T-helper 1 cell treated with Interleukin-12 subunit alpha and Interleukin-12 subunit beta and Interleukin-4 antibody, amounts not matched to agents 30 μg/mL and 1 μg/mL, for 36 hours (primary cell): ENCODE measurements at regions not wholly inside any gene's neighbourhood (a gene's known extent, or its start where the extent isn't known, plus 50 kb on each side); places are given as distances from the start of the nearest gene placed in this dataset.

Source experiments
- H3K27ac Mint-ChIP-seq: one replicate; pipeline ENCODE4 v1.8.0; 2021; ENCODE audit warnings: mild to moderate bottlenecking, mixed read lengths
- H3K27me3 Mint-ChIP-seq: one replicate; pipeline ENCODE4 v1.8.0; 2021; ENCODE audit warnings: low read depth, mixed read lengths
- H3K36me3 Mint-ChIP-seq: one replicate; pipeline ENCODE4 v1.8.0; 2021; ENCODE audit warnings: low read depth, mixed read lengths
- H3K4me1 Mint-ChIP-seq: one replicate; pipeline ENCODE4 v1.8.0; 2021; ENCODE audit warnings: low read depth, mixed read lengths
- H3K4me3 Mint-ChIP-seq: one replicate; pipeline ENCODE4 v1.8.0; 2021; ENCODE audit warnings: mild to moderate bottlenecking, moderate library complexity, mixed read lengths
- H3K9me3 Mint-ChIP-seq: one replicate; pipeline ENCODE4 v1.8.0; 2021; ENCODE audit warnings: mixed read lengths

DNA sequence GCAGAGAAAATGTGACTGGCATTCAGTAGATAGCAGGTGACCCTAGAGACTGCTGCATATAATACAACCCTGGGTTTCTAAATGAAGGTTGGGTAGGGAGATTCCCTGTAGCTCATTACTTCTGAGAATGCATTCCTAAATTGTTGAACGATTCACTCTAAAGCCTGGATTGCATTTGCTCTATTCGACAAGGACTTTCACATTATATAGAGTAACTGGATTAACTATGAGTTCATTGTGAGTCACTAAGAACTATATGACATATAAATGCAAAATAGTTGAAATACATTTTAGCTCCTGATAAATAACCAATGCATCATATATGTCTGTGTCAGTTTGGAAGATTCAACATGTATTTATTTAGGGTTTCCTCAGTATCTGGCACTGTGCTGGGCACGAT is 294.7 kb upstream of the CCDC54 start:
- H3K9me3 Mint-ChIP-seq, result no peaks in the 10 kb centered on the region
- H3K36me3 Mint-ChIP-seq, result no peaks in the 10 kb centered on the region
- H3K27ac Mint-ChIP-seq, result no peak overlapping the region
- H3K27me3 Mint-ChIP-seq, result peaks cover 4% of the 10 kb centered on the region
- H3K4me1 Mint-ChIP-seq, result no peaks in the 10 kb centered on the region
- H3K4me3 Mint-ChIP-seq, result no peak overlapping the region

DNA sequence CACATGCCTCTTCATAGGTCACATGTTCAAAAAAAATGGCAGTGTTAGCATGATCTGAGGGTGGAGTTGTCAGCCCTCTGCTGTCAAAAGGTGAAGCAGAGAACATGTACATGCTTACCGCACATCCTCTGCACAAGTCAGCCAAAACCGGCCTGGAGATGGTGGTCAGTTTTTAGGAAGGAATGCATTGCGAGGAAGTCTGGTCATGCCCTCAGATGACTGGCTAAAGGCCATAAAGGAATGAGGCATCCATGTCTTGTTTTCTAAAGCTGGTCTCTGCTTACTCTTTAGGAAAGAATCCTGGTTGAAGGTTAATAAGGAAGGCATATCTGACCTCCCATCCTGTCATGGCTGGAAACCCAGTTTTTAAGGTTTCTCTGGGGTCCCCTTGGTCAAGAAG is 292.0 kb upstream of the CCDC54 start:
- no peak overlapping the region for H3K4me3 Mint-ChIP-seq
- no peaks in the 10 kb centered on the region for H3K36me3 Mint-ChIP-seq
- no peaks in the 10 kb centered on the region for H3K4me1 Mint-ChIP-seq
- H3K27ac Mint-ChIP-seq, result no peak overlapping the region
- H3K27me3 Mint-ChIP-seq, result peaks cover 4% of the 10 kb centered on the region
- no peaks in the 10 kb centered on the region for H3K9me3 Mint-ChIP-seq

DNA sequence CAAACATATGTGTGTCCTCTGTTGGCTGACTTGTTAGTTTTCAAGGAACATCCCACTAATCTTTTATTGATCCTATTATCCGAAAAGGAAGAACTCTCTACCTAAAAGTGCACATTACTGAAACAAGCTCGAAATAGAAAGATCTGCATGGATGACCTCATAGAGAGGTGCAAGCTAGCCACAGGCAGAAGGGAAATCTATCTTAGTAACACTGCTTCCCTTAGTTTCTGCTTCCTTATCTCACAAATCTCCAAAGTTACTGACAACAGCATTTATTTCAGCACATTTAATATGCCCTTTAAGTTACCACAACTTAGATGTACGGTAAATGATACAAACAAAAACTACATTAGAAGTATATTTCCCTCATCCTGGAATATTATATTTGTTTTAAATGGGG is 285.1 kb upstream of the CCDC54 start:
- H3K27me3 Mint-ChIP-seq, result peaks cover 4% of the 10 kb centered on the region
- H3K4me1 Mint-ChIP-seq, result no peaks in the 10 kb centered on the region
- H3K27ac Mint-ChIP-seq, result no peak overlapping the region
- no peaks in the 10 kb centered on the region for H3K36me3 Mint-ChIP-seq
- H3K4me3 Mint-ChIP-seq, result no peak overlapping the region
- no peaks in the 10 kb centered on the region for H3K9me3 Mint-ChIP-seq

DNA sequence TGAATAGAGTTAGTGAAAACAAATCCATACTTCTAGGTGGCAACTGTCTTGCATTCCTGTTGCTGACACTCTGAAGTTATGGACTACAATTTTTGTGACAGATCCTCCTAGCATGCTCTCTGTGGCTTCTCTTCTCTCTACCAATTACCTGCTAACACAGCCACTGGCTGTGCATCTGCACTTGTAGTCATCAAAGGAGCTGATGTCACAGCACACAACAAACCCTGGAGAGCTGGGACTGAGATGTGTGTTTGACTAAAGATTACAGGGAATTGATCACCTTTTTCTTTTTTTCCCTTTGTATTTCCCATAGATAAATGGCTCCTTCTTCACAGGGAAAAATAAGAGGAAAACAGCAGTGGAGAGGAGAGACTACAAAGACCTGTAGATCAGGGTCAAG is 278.4 kb upstream of the CCDC54 start:
- peaks cover 4% of the 10 kb centered on the region for H3K27me3 Mint-ChIP-seq
- H3K36me3 Mint-ChIP-seq, result no peaks in the 10 kb centered on the region
- no peaks in the 10 kb centered on the region for H3K4me1 Mint-ChIP-seq
- H3K9me3 Mint-ChIP-seq, result no peaks in the 10 kb centered on the region
- H3K27ac Mint-ChIP-seq, result no peak overlapping the region
- H3K4me3 Mint-ChIP-seq, result no peak overlapping the region

DNA sequence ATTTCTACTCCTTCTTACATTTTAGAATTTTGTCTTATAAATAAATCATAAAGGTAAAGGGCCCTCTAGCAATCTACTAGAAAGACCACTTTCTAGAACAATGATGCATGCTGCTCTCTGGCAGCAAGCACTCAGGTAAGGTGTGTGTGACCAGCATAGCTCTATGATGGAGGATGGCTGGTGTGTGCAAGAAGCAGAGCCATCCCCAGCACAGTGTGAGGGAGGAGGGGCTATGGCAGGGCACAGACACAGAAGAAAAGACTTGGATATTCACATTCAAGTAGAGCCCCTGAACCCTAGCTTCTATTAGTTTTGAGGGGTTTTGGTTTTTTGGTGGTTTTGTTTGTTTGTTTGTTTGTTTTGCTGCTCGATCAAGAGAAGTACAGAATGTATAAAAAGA is 277.1 kb upstream of the CCDC54 start:
- Mint-ChIP-seq H3K4me3 (no peak overlapping the region), H3K27me3 (peaks cover 4% of the 10 kb centered on the region), H3K4me1 (no peaks in the 10 kb centered on the region), H3K9me3 (peaks cover 2% of the 10 kb centered on the region), H3K36me3 (no peaks in the 10 kb centered on the region), H3K27ac (no peak overlapping the region)

DNA sequence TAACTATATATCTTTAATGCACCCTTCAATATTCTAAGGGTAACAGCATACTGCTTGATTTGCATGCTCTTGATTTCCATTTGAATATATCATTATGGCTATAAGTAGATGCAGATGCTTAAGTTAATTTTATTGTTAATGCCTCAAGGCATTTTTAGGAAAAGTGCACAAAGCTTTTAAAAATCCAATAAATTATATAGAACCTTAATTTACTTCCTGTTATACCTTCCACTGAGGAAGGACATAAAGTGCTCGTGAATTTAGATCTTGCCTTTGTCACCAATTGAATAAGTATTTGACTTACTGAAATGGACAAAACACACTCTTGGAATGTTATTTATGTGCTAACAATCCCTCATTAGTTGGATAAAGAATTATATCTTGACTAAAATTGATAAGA is 276.7 kb upstream of the CCDC54 start:
- Mint-ChIP-seq H3K27ac (no peak overlapping the region), H3K4me1 (no peaks in the 10 kb centered on the region), H3K36me3 (no peaks in the 10 kb centered on the region), H3K9me3 (peaks cover 6% of the 10 kb centered on the region), H3K4me3 (no peak overlapping the region), H3K27me3 (peaks cover 4% of the 10 kb centered on the region)

DNA sequence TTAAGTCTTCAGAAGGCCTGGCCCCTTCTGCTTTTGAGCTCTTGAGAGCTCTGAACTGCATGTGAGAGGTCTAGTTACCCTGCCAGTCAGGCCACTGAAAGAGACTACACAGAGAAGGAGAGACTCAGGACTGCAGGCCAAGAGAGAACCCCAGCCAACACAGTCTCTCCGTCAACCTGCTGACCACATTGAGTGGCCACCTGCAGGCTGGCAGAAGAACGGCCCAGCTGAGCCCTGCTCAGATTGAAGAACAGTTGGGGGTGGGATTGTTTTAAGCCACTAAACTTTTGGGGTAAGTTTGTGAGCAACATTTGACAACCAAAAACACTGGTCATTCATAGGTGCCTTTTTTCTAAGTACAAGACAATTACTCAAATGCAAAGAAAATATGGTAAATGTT is 273.5 kb upstream of the CCDC54 start:
- Mint-ChIP-seq H3K27me3 (no peaks in the 10 kb centered on the region), H3K9me3 (peaks cover 11% of the 10 kb centered on the region), H3K4me3 (no peak overlapping the region), H3K36me3 (no peaks in the 10 kb centered on the region), H3K4me1 (no peaks in the 10 kb centered on the region), H3K27ac (no peak overlapping the region)

DNA sequence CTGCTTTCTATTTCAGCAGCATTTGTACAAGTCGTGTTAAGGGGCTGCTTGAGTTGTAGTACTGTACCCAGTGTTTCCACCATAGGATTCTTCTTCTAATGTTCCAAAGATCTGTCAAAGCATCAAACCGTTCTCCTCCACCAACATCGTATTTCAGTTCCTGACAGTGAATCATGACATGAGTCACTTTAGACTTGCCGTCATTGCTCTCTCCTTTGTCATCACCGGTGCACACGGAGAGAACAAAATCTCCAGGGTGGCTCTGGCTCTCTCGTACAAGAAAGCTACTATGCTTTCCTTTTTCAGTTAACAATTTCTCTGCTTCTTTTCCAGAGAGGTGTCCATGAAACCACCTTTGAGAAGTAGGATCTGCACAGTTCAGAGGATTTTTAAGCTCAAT is 270.9 kb upstream of the CCDC54 start:
- no peaks in the 10 kb centered on the region for H3K36me3 Mint-ChIP-seq
- H3K4me1 Mint-ChIP-seq, result no peaks in the 10 kb centered on the region
- H3K9me3 Mint-ChIP-seq, result peaks cover 11% of the 10 kb centered on the region
- H3K27me3 Mint-ChIP-seq, result no peaks in the 10 kb centered on the region
- no peak overlapping the region for H3K27ac Mint-ChIP-seq
- H3K4me3 Mint-ChIP-seq, result no peak overlapping the region

DNA sequence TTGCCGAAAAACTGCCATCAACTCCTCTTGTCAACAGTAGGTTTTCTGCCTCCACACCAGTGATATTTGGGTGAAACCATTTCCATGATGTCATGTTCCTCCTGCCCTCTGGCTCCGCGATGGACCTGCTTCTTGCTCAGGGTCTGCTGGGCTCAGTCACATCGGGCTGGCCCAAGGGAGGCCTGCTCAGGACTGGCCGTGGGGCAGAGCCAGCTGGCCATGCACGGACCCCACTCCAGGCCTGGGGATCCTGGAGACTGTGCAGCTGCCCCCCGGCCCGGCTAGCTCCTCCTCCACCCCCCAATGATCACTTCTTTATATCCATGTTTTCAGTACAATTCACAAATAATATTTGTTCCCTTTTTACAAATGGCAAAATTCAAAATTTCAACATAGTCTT is 270.3 kb upstream of the CCDC54 start:
- Mint-ChIP-seq H3K36me3 (no peaks in the 10 kb centered on the region), H3K27ac (no peak overlapping the region), H3K4me1 (no peaks in the 10 kb centered on the region), H3K9me3 (peaks cover 11% of the 10 kb centered on the region), H3K27me3 (no peaks in the 10 kb centered on the region), H3K4me3 (no peak overlapping the region)

DNA sequence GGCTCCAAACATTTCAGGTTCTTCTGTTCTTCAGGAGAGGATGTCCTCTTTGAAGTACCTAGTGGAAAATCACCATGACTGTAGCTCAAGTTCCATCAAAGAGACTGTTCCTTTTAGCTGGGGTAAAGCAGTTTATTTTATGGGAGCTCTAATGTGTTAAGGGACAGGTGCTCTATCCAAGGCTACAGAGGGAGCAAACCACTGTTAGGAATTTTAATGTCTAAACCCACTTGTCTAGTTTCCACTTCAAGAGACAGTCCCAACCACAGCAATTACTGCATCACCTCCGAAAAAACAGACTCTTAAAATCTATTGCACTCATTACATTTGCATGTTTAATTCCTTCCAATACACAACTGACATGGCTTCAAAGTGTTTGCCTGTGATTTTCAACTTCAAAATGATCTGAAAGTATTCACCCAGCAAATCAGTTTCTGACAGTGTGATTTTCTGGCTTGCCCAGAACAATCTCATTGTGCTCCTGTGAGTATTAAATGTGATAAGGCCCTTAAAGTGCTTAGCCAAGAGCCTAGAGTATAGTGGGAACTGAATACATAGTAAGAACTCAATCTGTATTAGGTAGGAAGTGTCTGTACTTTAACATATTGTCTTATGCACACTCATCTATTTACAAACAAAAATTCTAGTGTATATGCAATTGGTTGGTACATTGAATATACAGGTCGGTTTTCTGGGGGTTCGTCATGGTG is 266.5 kb upstream of the CCDC54 start:
- Mint-ChIP-seq H3K27me3 (no peaks in the 10 kb centered on the region), H3K4me3 (no peak overlapping the region), H3K27ac (no peak overlapping the region), H3K36me3 (no peaks in the 10 kb centered on the region), H3K4me1 (no peaks in the 10 kb centered on the region), H3K9me3 (peaks cover 5% of the 10 kb centered on the region)

DNA sequence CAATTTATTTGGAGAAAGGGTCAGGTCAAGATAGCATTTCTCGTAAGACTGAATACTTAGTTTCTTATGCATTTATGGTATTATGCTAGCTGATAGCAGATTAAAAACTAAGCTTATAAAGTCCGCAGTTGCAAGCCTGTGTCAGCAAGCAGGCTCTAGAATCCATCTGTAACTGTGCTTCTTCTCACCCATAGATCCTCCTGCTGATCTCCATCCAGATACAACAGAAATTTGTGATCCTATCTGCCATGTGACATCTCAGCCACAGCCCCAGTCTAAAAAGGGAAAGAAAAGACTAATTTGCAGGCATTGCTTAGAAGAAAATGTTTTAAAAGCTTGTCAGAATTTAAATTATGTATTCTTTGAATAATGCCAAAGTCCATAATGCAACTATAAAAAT is 265.4 kb upstream of the CCDC54 start:
- no peak overlapping the region for H3K27ac Mint-ChIP-seq
- H3K27me3 Mint-ChIP-seq, result no peaks in the 10 kb centered on the region
- H3K9me3 Mint-ChIP-seq, result no peaks in the 10 kb centered on the region
- H3K36me3 Mint-ChIP-seq, result no peaks in the 10 kb centered on the region
- no peak overlapping the region for H3K4me3 Mint-ChIP-seq
- no peaks in the 10 kb centered on the region for H3K4me1 Mint-ChIP-seq

DNA sequence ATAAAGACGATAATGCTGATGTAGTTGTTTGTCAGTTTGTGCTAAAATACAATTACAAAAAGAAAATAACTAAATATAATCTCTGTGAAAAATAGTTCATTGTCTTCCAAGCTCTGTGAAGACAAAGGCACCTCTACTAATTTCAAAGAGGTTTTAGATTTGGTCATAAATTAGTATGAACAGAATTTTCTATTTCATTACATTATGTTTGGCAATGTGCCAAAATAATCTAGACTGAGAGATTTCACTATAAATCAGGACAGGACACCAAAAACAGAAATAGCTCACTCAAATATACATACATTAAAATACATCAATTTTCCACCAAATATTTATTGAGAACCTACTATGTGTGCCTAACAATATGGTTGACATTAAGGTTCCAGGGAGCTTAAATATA is 264.9 kb upstream of the CCDC54 start:
- no peak overlapping the region for H3K4me3 Mint-ChIP-seq
- no peaks in the 10 kb centered on the region for H3K27me3 Mint-ChIP-seq
- H3K4me1 Mint-ChIP-seq, result no peaks in the 10 kb centered on the region
- no peaks in the 10 kb centered on the region for H3K9me3 Mint-ChIP-seq
- H3K27ac Mint-ChIP-seq, result no peak overlapping the region
- H3K36me3 Mint-ChIP-seq, result no peaks in the 10 kb centered on the region

DNA sequence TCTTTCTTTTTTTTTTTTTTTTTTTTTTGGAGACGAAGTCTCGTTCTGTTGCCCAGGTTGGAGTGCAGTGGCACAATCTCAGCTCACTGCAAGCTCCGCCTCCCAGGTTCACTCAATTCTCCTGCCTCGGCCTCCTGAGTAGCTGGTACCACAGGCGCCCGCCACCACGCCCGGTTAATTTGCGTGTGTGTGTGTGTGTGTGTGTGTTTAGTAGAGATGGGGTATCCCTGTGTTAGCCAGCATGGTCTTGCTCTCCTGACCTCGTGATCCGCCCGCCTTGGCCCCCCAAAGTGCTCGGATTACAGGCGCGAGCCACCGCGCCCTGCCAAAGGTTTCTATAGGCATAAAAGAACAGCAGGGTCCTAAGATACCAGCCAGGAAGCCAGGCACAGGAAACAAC is 261.0 kb upstream of the CCDC54 start:
- Mint-ChIP-seq H3K4me3 (no peak overlapping the region), H3K27me3 (no peaks in the 10 kb centered on the region), H3K4me1 (no peaks in the 10 kb centered on the region), H3K27ac (no peak overlapping the region), H3K9me3 (no peaks in the 10 kb centered on the region), H3K36me3 (no peaks in the 10 kb centered on the region)

DNA sequence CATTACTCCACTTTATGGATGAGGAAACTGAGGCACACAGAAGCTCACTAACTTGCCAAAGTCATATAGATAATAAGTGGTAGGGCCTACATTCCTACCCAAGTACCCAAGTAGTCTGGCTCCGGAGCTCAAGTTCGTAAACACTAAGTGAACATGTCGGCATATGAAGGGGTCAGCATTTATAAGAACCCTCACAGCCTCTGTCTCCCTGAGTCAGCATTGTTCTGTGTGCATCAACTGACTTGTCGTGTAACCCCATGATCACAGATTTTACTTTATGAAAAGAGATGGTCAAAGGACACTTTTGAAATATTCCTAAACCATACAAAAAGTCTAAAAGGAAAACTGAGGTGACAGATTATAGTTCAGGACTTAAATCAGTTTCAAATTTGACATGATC is 260.1 kb upstream of the CCDC54 start:
- Mint-ChIP-seq H3K4me3 (no peak overlapping the region), H3K9me3 (no peaks in the 10 kb centered on the region), H3K36me3 (no peaks in the 10 kb centered on the region), H3K4me1 (no peaks in the 10 kb centered on the region), H3K27ac (no peak overlapping the region), H3K27me3 (no peaks in the 10 kb centered on the region)

DNA sequence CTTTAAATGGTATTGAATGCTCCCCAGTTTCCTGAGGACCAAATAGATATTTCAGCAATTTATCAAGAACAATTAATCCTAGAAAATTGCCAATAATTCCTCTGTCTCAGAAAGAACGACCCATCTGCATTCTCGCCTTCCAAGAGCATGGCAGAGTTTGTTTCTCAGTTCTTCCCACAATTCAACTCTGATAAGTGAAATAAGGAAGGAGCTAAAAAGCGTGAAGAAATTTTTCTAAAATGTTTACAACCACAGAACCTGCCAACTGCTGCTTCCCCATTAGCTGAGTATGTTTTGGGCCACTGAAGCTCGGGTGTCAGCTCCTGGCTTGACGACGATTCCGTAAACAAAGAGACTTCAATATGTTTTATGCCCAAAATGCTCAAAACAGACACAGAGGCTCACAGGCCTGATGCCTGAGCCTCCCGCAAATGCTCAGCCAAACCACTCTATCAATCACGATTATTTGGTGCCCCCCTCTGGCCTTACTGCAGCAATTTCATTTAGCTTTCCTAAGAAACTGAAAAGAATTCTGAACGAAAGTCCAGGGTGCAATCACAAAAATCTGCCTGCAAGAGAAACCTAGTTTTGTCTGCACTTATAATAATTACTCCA is 259.2 kb upstream of the CCDC54 start:
- no peaks in the 10 kb centered on the region for H3K4me1 Mint-ChIP-seq
- H3K36me3 Mint-ChIP-seq, result no peaks in the 10 kb centered on the region
- no peaks in the 10 kb centered on the region for H3K9me3 Mint-ChIP-seq
- H3K27ac Mint-ChIP-seq, result no peak overlapping the region
- no peaks in the 10 kb centered on the region for H3K27me3 Mint-ChIP-seq
- H3K4me3 Mint-ChIP-seq, result no peak overlapping the region

DNA sequence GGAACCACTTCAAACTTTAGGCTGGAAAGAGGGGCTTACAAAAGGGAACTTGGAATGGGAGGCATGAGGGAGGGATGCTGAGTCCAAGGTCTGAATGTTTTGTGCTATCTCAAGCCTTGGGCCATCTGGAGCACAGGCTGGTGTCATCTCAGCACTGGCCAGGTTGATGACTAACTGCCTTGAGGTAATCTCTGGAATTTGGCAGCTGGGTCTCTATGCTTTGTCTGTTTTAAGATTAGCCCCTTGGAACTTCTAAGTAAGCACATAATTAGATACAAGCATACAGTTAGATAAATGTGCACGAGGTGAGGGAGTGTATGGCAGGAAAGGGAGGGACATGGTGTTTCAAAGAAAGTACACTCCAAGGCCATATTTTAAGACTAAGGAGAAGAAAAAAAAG is 252.4 kb upstream of the CCDC54 start:
- no peaks in the 10 kb centered on the region for H3K27me3 Mint-ChIP-seq
- no peak overlapping the region for H3K4me3 Mint-ChIP-seq
- H3K27ac Mint-ChIP-seq, result no peak overlapping the region
- no peaks in the 10 kb centered on the region for H3K4me1 Mint-ChIP-seq
- no peaks in the 10 kb centered on the region for H3K9me3 Mint-ChIP-seq
- no peaks in the 10 kb centered on the region for H3K36me3 Mint-ChIP-seq
